Naive thymus-derived CD8-positive, alpha-beta T cell (primary cell): ENCODE measurements at regions not wholly inside any gene's neighbourhood (a gene's known extent, or its start where the extent isn't known, plus 50 kb on each side); places are given as distances from the start of the nearest gene placed in this dataset.
"Not testable (repeated sequence)": the region's sequence is repeated elsewhere in the genome, so short reads cannot be mapped to it uniquely, and the experiment has no call there.

Source experiments
- ATAC-seq, 2 donors: fragments of 150-1000 bp; cut with Tn5 transposase in 1 of 2; sonication (Bioruptor Pico), chemical (Tn5 transposase) in 1 of 2; 1 replicate in 1 of 2; 2 replicates in 1 of 2; pipeline ENCODE4 v1.10.0; 2021; ENCODE audit warnings: mild to moderate bottlenecking in 2 of 2, moderate library complexity in 2 of 2
- POLR2A ChIA-PET: fragments of 350-600 bp; sonication (Branson Sonifier 250); formaldehyde crosslinking; loops from one replicate; lab custom pipeline; 2021; ENCODE audit warnings: antibody characterized with exemption; lab: Charles Lee
- DNase-seq, 10 donors: peaks; one replicate each; pipeline versions ENCODE4 v3.0.0 to v3.0.0-alpha.2; 2020 to 2022
- H3K27ac Mint-ChIP-seq, 10 donors: one replicate each; pipeline ENCODE4 v1.8.0; 2020 to 2022; ENCODE audit warnings: mild to moderate bottlenecking in 10 of 10, mixed read lengths in 10 of 10, moderate library complexity in 4 of 10, inconsistent platforms in 1 of 10
- H3K27me3 Mint-ChIP-seq, 5 donors: one replicate each; pipeline ENCODE4 v1.8.0; 2021 to 2022; ENCODE audit warnings: mixed read lengths in 5 of 5
- H3K36me3 Mint-ChIP-seq, 3 donors: one replicate each; pipeline ENCODE4 v1.8.0; 2020 to 2022; ENCODE audit warnings: mixed read lengths in 3 of 3, mild to moderate bottlenecking in 2 of 3, inconsistent platforms in 1 of 3
- H3K4me1 Mint-ChIP-seq, 4 donors: one replicate each; pipeline ENCODE4 v1.8.0; 2021 to 2022; ENCODE audit warnings: mixed read lengths in 4 of 4
- H3K4me3 Mint-ChIP-seq, 10 donors: one replicate each; pipeline ENCODE4 v1.8.0; 2020 to 2022; ENCODE audit warnings: mild to moderate bottlenecking in 10 of 10, mixed read lengths in 10 of 10, moderate library complexity in 6 of 10, inconsistent platforms in 1 of 10
- H3K9me3 Mint-ChIP-seq, 9 donors: one replicate each; pipeline ENCODE4 v1.8.0; 2020 to 2022; ENCODE audit warnings: mixed read lengths in 9 of 9, mild to moderate bottlenecking in 3 of 9, inconsistent platforms in 1 of 9, moderate library complexity in 1 of 9

DNA sequence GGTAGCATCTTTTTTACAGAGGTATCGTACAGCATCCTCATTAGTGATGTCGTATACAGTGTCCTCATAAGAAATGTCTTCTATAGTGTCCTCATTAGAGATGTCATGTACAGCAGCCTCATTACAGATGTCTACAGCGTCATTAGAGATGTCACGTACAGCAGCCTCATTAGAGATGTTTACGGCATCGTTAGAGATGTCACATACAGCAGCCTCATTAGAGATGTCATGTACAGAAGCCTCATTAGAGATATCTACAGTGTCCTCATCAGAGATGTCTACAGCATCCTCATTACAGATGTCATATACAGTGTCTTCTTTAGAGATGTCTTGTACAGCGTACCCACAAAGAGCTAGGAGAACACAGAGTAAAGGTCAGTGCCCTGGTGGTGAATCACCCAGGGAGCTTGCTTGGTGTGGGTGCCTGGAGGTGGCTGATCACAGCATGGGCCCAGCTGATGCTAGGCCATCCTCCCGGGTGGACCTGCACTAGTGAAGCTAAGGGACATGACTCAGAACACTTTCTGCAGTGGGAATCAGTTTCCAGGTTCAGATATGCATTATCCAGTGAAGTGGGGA lies 109.2 kb downstream of the IGLL1 start:
- POLR2A ChIA-PET, result no interaction called here
- ATAC-seq, result no peak
- no peak overlapping the region for H3K27ac Mint-ChIP-seq
- H3K27me3 Mint-ChIP-seq, result peaks cover 0 to 5% (median 0%) of the 10 kb centered on the region in 5 donors
- no peak overlapping the region for H3K4me3 Mint-ChIP-seq
- H3K9me3 Mint-ChIP-seq, result no peaks in the 10 kb centered on the region
- no peaks in the 10 kb centered on the region for H3K36me3 Mint-ChIP-seq
- no peak for DNase-seq
- no peaks in the 10 kb centered on the region for H3K4me1 Mint-ChIP-seq

DNA sequence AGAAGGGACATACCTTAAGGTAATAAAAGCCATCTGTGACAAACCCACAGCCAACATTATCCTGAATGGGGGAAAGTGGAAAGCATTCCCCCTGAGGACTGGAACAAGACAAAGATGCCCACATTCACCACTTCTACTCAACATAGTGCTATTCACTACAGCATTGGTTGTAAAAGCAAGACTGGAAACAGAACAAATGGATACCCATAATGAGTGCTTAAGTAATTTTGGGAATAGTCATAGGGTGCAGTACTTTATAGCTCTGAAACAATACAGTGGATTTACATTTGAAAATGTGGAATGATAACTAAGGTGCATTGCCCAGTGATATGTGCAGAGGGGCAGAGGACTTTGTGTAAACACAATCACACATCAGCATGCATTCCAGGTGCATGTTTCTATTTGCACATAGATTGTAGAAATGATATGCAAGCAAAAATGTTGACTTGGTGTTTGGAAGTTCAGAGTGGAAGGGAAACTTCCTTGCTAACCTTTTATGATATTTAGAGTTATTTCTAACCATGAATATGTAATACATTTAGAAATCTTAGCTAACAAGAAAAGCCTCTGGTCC lies 112.3 kb downstream of the IGLL1 start:
- Mint-ChIP-seq H3K27ac (no peak overlapping the region), H3K36me3 (no peaks in the 10 kb centered on the region), H3K9me3 (no peaks in the 10 kb centered on the region), H3K27me3 (peaks cover 0 to 9% (median 3%) of the 10 kb centered on the region in 5 donors), H3K4me3 (no peak overlapping the region), H3K4me1 (peaks cover 0 to 7% (median 2%) of the 10 kb centered on the region in 4 donors)
- ATAC-seq, result no peak
- POLR2A ChIA-PET, result no interaction called here
- DNase-seq, result no peak

DNA sequence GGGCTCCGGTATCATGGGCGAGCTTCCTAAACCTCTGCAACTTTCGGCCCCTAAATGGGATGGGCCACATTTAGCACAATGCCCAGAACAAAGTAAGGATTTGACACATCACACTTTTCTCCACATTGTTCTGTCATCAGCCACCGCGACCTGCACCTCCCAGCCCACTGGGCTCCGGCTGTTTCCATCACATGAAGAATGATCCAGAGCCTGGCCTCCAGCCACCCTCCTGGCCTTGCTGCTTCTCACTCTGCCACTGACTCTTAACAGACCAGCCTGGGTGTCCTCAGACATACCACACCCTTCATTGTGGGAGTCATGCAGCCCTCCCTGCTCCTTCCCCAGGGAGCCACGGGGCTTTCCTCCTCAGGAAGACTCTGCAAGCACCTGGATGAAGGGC lies 113.7 kb downstream of the IGLL1 start:
- Mint-ChIP-seq H3K27ac (peak overlapping the region in 1 of 10 donors; percentile 14), H3K9me3 (no peaks in the 10 kb centered on the region), H3K27me3 (peaks cover 3 to 18% (median 13%) of the 10 kb centered on the region in 5 donors), H3K36me3 (no peaks in the 10 kb centered on the region), H3K4me3 (no peak overlapping the region), H3K4me1 (peaks cover 0 to 7% (median 2%) of the 10 kb centered on the region in 4 donors)
- POLR2A ChIA-PET, result no interaction called here
- ATAC-seq (no peak), DNase-seq (no peak)

DNA sequence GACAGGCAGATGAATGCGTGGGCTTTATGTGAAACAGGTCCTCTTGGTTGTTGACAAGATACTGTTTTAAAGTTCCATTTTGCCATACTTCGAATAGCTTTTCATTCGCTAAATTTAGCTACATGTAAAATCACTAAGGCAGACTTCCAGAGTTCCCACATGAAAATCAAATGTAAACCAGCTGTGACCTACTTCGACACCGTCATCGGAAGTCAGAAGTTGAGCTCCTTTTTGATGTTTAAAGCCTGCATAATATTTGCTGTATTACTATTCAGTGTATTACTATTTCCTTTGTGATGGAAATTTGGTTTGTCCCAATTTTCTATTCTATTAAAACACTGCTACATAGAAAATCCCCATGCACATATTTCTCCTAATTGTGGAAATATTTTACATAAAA lies 115.3 kb downstream of the IGLL1 start:
- H3K27ac Mint-ChIP-seq, H3K9me3 Mint-ChIP-seq, DNase-seq, POLR2A ChIA-PET, H3K4me1 Mint-ChIP-seq, H3K4me3 Mint-ChIP-seq, H3K36me3 Mint-ChIP-seq, ATAC-seq: not testable (repeated sequence)
- peaks cover 3 to 18% (median 15%) of the 10 kb centered on the region in 5 donors for H3K27me3 Mint-ChIP-seq

DNA sequence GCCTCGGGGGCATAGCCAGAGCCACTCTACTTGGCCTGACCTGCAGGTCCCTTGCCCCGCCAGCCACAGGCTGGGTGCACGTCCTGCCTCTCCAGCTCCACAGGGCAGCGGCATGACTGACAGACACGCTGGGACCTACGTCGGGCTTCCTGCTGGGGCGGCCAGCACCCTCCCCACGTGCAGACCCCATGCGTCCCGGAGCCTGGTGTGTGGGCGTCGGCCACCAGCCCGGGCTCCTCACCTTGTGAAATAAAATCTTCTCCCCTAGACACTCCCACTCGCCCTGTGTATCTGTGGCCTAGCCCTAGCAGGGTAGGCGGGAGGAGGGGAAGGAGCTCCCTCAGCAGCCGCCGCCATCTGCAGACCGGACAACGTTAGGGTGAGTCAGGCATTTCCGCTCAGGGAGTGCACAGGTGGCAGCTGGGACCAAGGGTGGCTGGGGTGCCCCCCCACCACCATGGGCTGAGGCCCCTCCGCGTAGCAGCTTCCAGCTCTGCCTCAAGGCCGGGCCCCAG lies 119.5 kb downstream of the IGLL1 start:
- H3K4me3 Mint-ChIP-seq, ATAC-seq, H3K27ac Mint-ChIP-seq, POLR2A ChIA-PET, DNase-seq, H3K9me3 Mint-ChIP-seq, H3K36me3 Mint-ChIP-seq: not testable (repeated sequence)
- H3K4me1 Mint-ChIP-seq, result peaks cover 10 to 21% (median 15%) of the 10 kb centered on the region in 4 donors
- H3K27me3 Mint-ChIP-seq, result peaks cover 5 to 59% (median 34%) of the 10 kb centered on the region in 5 donors

DNA sequence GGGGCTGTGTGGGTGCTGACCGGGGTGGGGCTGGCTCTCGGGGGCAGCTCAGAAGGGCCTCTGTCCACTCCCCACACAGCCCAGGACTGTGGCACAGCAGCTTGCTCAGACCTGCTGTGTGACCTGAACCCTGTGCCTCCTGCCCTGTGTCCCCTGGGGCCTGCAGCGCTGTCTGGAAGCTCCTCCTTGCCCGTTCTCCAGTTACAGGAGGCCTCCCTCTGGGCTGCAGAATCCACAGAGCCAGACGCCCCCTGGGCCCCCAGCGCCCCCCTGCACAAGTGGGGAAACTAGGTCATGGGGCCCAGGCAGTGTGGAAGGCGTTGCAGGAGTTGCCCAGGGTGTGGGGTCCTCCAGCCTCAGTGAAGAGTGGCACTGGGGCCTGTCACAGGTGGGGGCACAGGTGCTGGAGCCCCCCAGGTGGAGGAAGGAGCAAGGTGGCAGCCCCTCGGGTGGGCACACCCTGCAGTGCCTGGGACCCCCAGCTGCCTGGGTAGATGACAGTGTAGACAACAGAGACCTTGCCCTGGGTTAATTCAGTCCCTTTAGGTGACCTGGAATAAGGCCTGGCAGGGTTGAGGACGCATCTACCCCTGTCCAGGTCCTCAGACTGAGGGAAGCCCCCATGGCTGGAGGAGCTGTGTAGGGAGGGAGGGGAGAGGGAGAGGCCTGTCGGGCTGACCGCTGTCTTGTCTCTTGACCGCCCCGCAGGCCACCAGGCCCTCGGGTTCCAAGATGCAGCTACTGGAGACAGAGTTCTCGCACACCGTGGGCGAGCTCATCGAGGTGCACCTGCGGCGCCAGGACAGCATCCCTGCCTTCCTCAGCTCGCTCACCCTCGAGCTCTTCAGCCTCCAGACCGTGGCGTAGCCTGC lies 120.2 kb downstream of the IGLL1 start:
- not testable (repeated sequence) for H3K4me3 Mint-ChIP-seq, H3K9me3 Mint-ChIP-seq
- peaks cover 10 to 21% (median 15%) of the 10 kb centered on the region in 4 donors for H3K4me1 Mint-ChIP-seq

DNA sequence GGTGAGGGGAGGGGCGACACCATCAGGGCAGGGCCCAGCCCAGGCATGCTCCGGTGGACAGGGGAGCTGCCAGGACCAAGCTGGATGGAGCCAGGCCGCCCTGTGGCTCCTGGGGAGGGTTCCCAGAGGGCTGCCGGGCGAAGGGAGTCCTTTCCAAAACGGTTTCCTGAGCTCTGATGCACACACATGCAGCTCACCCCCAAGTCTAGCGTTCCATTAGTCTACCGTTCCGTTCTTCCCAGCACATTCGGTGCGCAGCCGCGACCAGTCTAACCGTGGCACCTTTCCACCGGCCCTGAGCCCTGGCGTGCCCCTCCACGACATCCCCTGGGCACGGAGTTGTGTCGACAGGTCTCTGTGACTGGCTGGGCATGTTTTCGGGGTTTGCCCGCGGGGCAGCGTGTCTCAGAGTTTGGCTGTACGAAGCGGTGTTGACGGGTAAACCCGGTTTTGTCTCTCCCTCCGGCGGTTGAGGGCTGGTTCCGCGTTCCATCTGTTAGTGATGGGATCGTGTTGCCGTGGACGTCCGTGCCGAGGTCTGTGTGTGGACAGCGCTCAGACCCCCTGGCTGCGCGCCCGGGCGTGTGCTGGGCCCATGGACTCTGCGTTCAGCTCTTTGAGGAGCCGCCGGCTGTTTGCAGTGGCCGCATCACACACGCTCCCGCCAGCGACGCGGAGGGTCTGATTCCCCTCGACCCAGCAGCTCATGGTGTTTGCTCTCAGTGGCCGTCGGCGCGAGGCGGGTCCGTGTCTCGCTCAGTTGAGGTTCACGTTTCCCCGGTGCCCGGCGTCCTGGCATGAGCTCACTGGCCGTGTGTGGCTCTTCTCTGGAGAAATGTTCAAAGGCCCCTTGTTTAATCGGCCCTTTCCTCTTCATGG lies 121.2 kb downstream of the IGLL1 start:
- peaks cover 5 to 62% (median 30%) of the 10 kb centered on the region in 5 donors for H3K27me3 Mint-ChIP-seq
- no peak overlapping the region for H3K4me3 Mint-ChIP-seq
- no peak for ATAC-seq

More for the DNA sequence above, 120.2 kb downstream of the IGLL1 start:
- H3K36me3 Mint-ChIP-seq, POLR2A ChIA-PET, ATAC-seq, H3K27ac Mint-ChIP-seq, DNase-seq: not testable (repeated sequence)
- peaks cover 5 to 61% (median 34%) of the 10 kb centered on the region in 5 donors for H3K27me3 Mint-ChIP-seq

DNA sequence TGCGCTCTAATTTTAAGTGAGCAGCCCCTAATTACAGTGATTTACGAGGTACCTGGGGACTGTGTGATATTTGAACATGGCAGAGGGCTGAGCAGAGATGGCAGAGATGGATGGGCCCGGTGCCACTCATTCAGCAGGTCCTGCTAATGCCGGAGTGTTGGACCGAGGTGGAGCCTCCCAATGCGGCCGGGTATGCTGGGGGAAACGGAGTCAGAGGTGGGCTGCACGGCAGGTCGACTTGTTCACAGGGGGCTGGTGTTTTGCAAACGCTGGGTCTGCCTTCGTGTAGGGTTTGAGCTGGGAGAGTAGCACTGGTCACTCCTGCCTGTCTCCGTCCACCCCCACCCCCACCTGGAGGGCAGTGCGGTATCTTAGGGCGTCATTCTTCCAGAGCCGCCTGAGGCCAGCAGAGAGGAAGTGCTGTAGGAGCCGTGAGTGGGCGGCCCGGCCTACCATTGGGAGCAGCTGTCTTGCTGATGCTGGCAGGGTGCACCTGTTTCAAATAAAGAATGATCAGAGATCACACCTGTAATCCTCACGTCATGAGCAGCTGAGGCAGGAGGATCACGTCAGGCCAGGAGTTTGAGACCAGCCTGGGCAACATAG lies 122.6 kb downstream of the IGLL1 start:
- peak overlapping the region in 4 of 10 donors; percentile 14 to 39 (median 34) for H3K4me3 Mint-ChIP-seq
- H3K36me3 Mint-ChIP-seq, result no peaks in the 10 kb centered on the region
- H3K27me3 Mint-ChIP-seq, result peaks cover 4 to 67% (median 33%) of the 10 kb centered on the region in 5 donors
- no peaks in the 10 kb centered on the region for H3K9me3 Mint-ChIP-seq
- H3K4me1 Mint-ChIP-seq, result peaks cover 7 to 16% (median 14%) of the 10 kb centered on the region in 4 donors
- POLR2A ChIA-PET, result no interaction called here
- DNase-seq (no peak), ATAC-seq (no peak)
- peak overlapping the region in 1 of 10 donors; percentile 26 for H3K27ac Mint-ChIP-seq

More for the DNA sequence above, 121.2 kb downstream of the IGLL1 start:
- Mint-ChIP-seq H3K36me3 (no peaks in the 10 kb centered on the region), H3K27ac (no peak overlapping the region), H3K9me3 (no peaks in the 10 kb centered on the region), H3K4me1 (peaks cover 7 to 16% (median 14%) of the 10 kb centered on the region in 4 donors)
- DNase-seq, result no peak
- POLR2A ChIA-PET, result no interaction called here

DNA sequence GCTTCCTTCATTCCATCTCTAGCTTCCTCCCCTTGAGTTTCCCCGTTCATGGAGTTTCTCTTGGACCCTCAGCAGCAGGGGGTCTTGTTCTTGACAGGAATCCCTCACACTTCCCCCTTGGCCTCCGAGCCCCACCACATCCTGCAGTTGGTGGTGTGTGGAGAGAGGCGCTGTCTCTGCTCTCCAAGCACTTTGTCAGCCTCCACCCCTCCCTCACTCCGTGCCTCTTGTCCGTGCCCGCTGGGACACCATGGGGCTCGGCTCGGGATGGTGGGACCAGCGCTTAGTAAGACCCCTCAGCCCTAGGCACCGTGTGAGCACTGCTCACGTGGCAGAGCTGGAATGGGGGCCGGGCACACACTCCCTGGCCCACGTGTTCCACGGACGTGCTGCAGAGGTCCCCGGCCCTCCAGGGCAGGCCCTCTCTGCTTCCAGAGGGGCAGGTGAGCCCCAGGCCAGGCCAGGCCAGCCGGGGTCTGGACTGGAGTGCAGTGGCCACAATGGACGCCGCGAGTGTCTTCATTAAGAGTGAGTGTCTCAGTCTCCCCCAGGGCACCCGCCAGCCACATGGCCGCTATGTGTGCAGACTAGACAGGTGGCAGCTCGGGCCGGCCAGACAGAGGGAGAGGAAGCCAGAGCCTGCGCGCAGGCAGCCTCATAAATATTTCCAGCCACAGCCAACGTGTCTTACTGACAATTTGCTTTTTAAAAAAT lies 123.3 kb downstream of the IGLL1 start:
- H3K9me3 Mint-ChIP-seq, H3K36me3 Mint-ChIP-seq, POLR2A ChIA-PET: not testable (repeated sequence)
- H3K4me3 Mint-ChIP-seq, result peak overlapping the region in 6 of 10 donors; percentile 22 to 47 (median 34)
- DNase-seq (peak in 1 of 10 donors; percentile 10), ATAC-seq (peak in 1 of 2 donors; percentile 69)
- H3K27me3 Mint-ChIP-seq, result peaks cover 4 to 60% (median 33%) of the 10 kb centered on the region in 5 donors
- H3K27ac Mint-ChIP-seq, result peak overlapping the region in 1 of 10 donors; percentile 26
- peaks cover 7 to 16% (median 14%) of the 10 kb centered on the region in 4 donors for H3K4me1 Mint-ChIP-seq

DNA sequence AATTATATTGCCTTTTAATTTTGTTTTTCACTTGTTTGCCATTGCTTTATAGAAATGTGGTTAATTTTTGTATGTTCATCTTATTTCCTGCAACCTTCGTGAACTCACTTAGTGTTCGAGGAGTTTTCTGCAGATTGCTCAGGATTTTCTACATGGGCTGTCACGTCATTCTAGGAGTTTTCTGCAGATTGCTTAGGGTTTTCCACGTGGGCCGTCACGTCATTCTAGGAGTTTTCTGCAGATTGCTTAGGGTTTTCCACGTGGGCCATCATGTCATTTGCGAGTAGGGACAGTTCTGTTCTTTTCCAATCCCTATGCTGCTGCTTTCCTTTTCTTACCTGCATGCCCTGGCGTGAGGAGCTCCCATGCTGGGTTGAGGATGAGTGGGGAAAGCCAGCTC lies 125.7 kb downstream of the IGLL1 start:
- DNase-seq, H3K27ac Mint-ChIP-seq, ATAC-seq, H3K9me3 Mint-ChIP-seq, H3K4me3 Mint-ChIP-seq, POLR2A ChIA-PET, H3K36me3 Mint-ChIP-seq: not testable (repeated sequence)
- Mint-ChIP-seq H3K27me3 (peaks cover 4 to 50% (median 28%) of the 10 kb centered on the region in 5 donors), H3K4me1 (peaks cover 7 to 14% (median 14%) of the 10 kb centered on the region in 4 donors)

DNA sequence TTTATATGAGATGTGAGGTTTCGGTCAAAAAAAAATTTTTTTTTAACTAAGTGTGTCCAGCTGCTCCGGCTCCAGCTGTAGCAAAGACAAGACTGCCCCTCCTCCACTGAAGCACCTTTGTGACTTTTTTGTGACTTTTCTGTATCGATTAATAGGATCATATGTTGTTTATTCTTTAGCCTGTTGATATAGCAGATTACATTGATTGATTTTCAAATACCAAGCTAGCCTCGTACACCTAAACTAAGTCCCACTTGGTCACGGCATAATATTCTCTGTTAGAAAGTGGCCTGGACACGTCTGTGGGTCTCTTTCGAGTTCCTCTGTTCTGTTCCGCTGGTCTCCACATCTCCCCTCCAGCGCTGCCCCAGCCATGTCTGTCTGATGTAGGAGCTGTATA lies 126.8 kb downstream of the IGLL1 start:
- Mint-ChIP-seq H3K4me1 (peaks cover 7 to 14% (median 14%) of the 10 kb centered on the region in 4 donors), H3K27me3 (peaks cover 4 to 39% (median 24%) of the 10 kb centered on the region in 5 donors), H3K36me3 (no peaks in the 10 kb centered on the region), H3K4me3 (no peak overlapping the region), H3K9me3 (no peaks in the 10 kb centered on the region), H3K27ac (no peak overlapping the region)
- ATAC-seq, result no peak
- POLR2A ChIA-PET, result no interaction called here
- no peak for DNase-seq
